SK-N-MC (cell line): ENCODE measurements at regions not wholly inside any gene's neighbourhood (a gene's known extent, or its start where the extent isn't known, plus 50 kb on each side); places are given as distances from the start of the nearest gene placed in this dataset.
A peak's percentile ranks its signal among the peaks of the same experiment; 100 is the strongest.

Experiments
- DNase-seq: peaks from one replicate; pipeline ENCODE4 v3.0.0-alpha.2; 2011; ENCODE audit warnings: low read depth, low spot score
- H3K27ac ChIP-seq: fragments of 200-600 bp; sonication (generic); 2 replicates; pipeline ENCODE4 v1.5.1; 2016; ENCODE audit warnings: mixed run types
- H3K36me3 ChIP-seq: fragments of 200-600 bp; sonication (generic); 2 replicates; pipeline ENCODE4 v1.6.1; 2017; ENCODE audit warnings: antibody characterized with exemption, low read length, mixed read lengths; ENCODE audit not compliant: insufficient read depth
- H3K4me3 ChIP-seq: fragments of 200-600 bp; sonication (generic); 2 replicates; pipeline ENCODE4 v1.5.1; 2016
- H3K9ac ChIP-seq: fragments of 200-600 bp; sonication (generic); 2 replicates; pipeline ENCODE4 v1.8.0; 2017; ENCODE audit warnings: mixed run types, mixed read lengths; ENCODE audit not compliant: insufficient read length
- H3K9me3 ChIP-seq: fragments of 200-600 bp; sonication (generic); 2 replicates; pipeline ENCODE4 v1.6.1; 2017; ENCODE audit warnings: low read depth, mild to moderate bottlenecking, antibody characterized with exemption, low read length, moderate library complexity, mixed read lengths
- EZH2 ChIP-seq: fragments of 200-600 bp; sonication (generic); IDR thresholded peaks from one replicate; pipeline ENCODE4 v1.6.1; 2017; ENCODE audit warnings: antibody characterized with exemption
- FOXP2 ChIP-seq: optimal IDR thresholded peaks from 2 replicates; pipeline ENCODE3; 2011; ENCODE audit warnings: mild to moderate bottlenecking, moderate library complexity; ENCODE audit not compliant: insufficient read depth; ENCODE audit errors: extremely low read length, control extremely low read depth
- POLR2AphosphoS5 ChIP-seq: IDR thresholded peaks from 2 replicates; pipeline ENCODE4 v1.6.1; 2012; ENCODE audit warnings: mild to moderate bottlenecking, low read depth, low read length, borderline replicate concordance

GRCh38 chr13:33934951-33935371, 117.0 kb downstream of the RFC3 start:
- H3K9me3 ChIP-seq = no peaks in the 10 kb centered on the region
- DNase-seq = no peak
- TF ChIP-seq POLR2AphosphoS5 (no peak), FOXP2 (no peak), EZH2 (no peak)
- H3K36me3 ChIP-seq = no peaks in the 10 kb centered on the region
- H3K9ac ChIP-seq = no peak overlapping the region
- no peak overlapping the region for H3K4me3 ChIP-seq
- H3K27ac ChIP-seq = no peak overlapping the region

- no peak overlapping the region for H3K4me3 ChIP-seq
- no peaks in the 10 kb centered on the region for H3K9me3 ChIP-seq
- H3K9ac ChIP-seq = no peak overlapping the region
- no peak overlapping the region for H3K27ac ChIP-seq
- H3K36me3 ChIP-seq = no peaks in the 10 kb centered on the region
- TF ChIP-seq FOXP2 (no peak), EZH2 (no peak), POLR2AphosphoS5 (no peak)
- DNase-seq = no peak
Measured at GRCh38 chr13:33935969-33936368, 118.0 kb downstream of the RFC3 start.

DNA sequence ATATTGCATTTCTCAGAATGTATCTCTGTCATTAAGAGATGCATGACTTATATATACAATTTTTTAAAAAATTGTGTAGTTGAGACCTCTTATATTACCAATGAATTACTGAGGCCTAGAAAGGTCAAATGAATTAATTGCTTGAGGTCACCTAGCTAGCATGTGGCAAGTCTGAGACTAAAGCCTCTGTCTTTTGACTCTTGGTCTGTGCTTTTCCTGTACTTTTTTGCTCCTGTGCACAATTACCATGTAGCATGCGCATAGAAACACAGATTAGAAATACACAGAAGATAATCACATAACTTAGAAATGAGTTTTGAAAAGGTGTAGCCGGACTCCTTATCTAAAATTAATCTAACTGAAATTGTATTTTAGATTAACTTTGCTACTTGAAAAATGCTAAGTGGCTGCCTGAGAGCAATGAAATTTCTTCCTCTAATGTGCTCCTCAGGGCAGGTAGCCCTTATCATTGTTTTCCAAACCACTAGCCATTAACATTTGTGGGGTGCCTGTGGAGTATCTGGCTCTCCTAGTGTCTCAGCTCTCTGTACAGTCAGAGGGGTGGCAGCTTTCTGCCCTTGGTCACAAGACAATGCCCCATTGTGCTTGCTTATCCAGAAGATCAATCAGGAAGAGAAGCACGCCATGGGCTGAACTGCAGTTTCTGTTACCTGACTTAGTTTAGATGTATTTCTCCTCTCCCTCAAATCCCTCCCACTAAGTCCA, 119.6 kb downstream of the RFC3 start:
- no peaks in the 10 kb centered on the region for H3K9me3 ChIP-seq
- DNase-seq = no peak

GRCh38 chr13:33940256-33940655, 122.3 kb downstream of the RFC3 start:
- H3K36me3 ChIP-seq = no peaks in the 10 kb centered on the region
- H3K9ac ChIP-seq = no peak overlapping the region
- no peak for DNase-seq
- no peaks in the 10 kb centered on the region for H3K9me3 ChIP-seq
- TF ChIP-seq POLR2AphosphoS5 (no peak), EZH2 (no peak), FOXP2 (no peak)
- no peak overlapping the region for H3K4me3 ChIP-seq
- no peak overlapping the region for H3K27ac ChIP-seq

More for the DNA sequence above, 119.6 kb downstream of the RFC3 start:
- H3K9ac ChIP-seq = no peak overlapping the region
- no peak overlapping the region for H3K4me3 ChIP-seq
- no peak for TF ChIP-seq FOXP2
- TF ChIP-seq EZH2 = no peak
- no peak for TF ChIP-seq POLR2AphosphoS5
- H3K27ac ChIP-seq = no peak overlapping the region
- no peaks in the 10 kb centered on the region for H3K36me3 ChIP-seq

GRCh38 chr13:33940898-33941297, 122.9 kb downstream of the RFC3 start:
- H3K36me3 ChIP-seq = no peaks in the 10 kb centered on the region
- no peak for DNase-seq
- H3K9ac ChIP-seq = no peak overlapping the region
- H3K4me3 ChIP-seq = no peak overlapping the region
- no peaks in the 10 kb centered on the region for H3K9me3 ChIP-seq
- H3K27ac ChIP-seq = no peak overlapping the region
- TF ChIP-seq POLR2AphosphoS5 (no peak), EZH2 (no peak)

GRCh38 chr13:33945477-33945876, 127.5 kb downstream of the RFC3 start:
- Histone ChIP-seq H3K9me3 (0 out of 2 replicates have a peak, but pooled peaks cover 3% of the 10 kb centered on the region), H3K4me3 (no peak overlapping the region), H3K36me3 (no peaks in the 10 kb centered on the region), H3K9ac (no peak overlapping the region), H3K27ac (peak overlapping the region; percentile 22; the same call in 1 of the 2 replicates)
- DNase-seq = peak; percentile 55
- TF ChIP-seq POLR2AphosphoS5 = no peak
- TF ChIP-seq FOXP2 = no peak
- no peak for TF ChIP-seq EZH2

DNA sequence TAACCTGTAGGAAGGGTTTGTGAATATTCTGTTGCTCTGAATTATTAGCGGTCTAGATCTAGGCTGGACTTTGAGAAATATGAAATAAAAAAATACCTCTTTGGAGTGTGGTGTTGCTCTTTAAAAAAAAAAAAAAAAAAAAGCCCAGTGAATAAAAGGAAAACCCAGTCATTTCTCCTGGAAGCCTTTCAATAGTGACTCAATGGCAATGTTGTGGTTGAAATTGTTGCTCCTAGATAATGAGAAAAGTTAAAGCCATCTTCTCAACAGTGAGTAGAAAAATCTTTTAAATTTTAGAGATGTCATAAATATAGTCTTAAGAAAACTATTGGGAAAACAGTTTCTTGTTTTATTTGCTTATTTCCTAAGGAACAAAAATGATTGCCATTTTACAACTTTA, 135.3 kb downstream of the RFC3 start:
- H3K27ac ChIP-seq = no peak overlapping the region
- no peaks in the 10 kb centered on the region for H3K36me3 ChIP-seq
- TF ChIP-seq EZH2 (no peak), POLR2AphosphoS5 (no peak), FOXP2 (no peak)
- no peak overlapping the region for H3K9ac ChIP-seq
- 0 out of 2 replicates have a peak, but pooled peaks cover 3% of the 10 kb centered on the region for H3K9me3 ChIP-seq
- no peak for DNase-seq
- H3K4me3 ChIP-seq = no peak overlapping the region

DNA sequence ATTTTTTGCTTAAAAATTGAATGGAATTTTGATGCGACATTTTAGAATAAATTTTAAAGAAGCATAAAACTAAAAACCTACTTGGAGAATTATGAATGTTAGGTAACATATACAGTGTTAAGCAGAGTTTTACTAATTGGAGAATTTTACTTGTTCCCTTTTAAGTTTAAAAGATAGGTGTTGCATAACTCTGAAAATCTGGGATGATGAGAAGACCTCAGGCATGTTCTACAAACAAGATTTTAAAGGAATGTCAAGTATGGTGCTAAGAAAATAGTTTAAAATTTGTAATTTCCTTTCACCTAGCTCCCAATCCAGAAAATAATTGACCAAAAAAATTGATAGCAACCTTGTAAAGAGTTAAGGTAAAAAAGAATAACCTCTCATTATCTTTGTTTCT, 135.8 kb downstream of the RFC3 start:
- H3K9me3 ChIP-seq = 0 out of 2 replicates have a peak, but pooled peaks cover 3% of the 10 kb centered on the region
- no peak overlapping the region for H3K4me3 ChIP-seq
- no peak overlapping the region for H3K27ac ChIP-seq
- no peak overlapping the region for H3K9ac ChIP-seq
- no peaks in the 10 kb centered on the region for H3K36me3 ChIP-seq
- DNase-seq = no peak
- no peak for TF ChIP-seq FOXP2
- no peak for TF ChIP-seq POLR2AphosphoS5
- TF ChIP-seq EZH2 = no peak

DNA sequence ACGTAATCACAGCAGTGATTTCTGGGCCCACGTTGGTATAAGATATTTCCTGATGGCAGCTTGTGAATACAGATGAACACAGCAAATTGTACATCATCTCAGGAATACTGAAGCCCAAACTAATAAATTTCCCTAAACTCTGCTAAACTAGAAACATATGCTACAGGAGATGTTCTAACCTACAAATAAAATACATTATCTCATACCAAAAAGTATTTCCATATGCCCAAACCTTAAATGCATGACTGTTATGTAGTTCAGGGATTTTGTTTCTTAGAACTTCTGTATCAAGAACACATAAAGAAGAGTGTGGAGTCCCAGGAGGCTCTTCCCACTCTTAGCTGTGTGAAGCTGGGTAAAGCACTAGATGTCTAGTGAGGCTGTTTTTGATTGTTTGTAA, 138.4 kb downstream of the RFC3 start:
- no peak for DNase-seq
- Histone ChIP-seq H3K36me3 (no peaks in the 10 kb centered on the region), H3K4me3 (no peak overlapping the region), H3K9me3 (no peaks in the 10 kb centered on the region), H3K9ac (no peak overlapping the region), H3K27ac (no peak overlapping the region)
- TF ChIP-seq POLR2AphosphoS5 (no peak), EZH2 (no peak), FOXP2 (no peak)
